K562 (cell line): ENCODE measurements at regions not wholly inside any gene's neighbourhood (a gene's known extent, or its start where the extent isn't known, plus 50 kb on each side); places are given as distances from the start of the nearest gene placed in this dataset.

ENCODE experiments used
- HDAC2 ChIP-seq: fragments of 450-650 bp; IDR thresholded peaks from 2 replicates; pipeline ENCODE4 v1.6.1; 2016; ENCODE audit warnings: mild to moderate bottlenecking
- HDAC3 ChIP-seq: fragments of 450-650 bp; IDR thresholded peaks from 2 replicates; pipeline ENCODE4 v1.6.1; 2018; ENCODE audit warnings: borderline replicate concordance, mild to moderate bottlenecking, moderate library complexity; ENCODE audit not compliant: partially characterized antibody
- HSF4 ChIP-seq: fragments of 250-450 bp; sonication (Bioruptor Pico); IDR thresholded peaks from 2 replicates; pipeline ENCODE4 v2.1.2; 2022; ENCODE audit warnings: mild to moderate bottlenecking, moderate library complexity, borderline replicate concordance
- JUND ChIP-seq, 2 experiments: IDR thresholded peaks; 2 replicates in 1 of 2; 3 replicates in 1 of 2; pipeline ENCODE4 v1.6.1; 2011; ENCODE audit warnings: borderline replicate concordance in 2 of 2, low read depth in 2 of 2, low read length in 2 of 2, improper control_type of control experiment in 1 of 2, missing biosample characterization in 1 of 2, missing genetic modification characterization in 1 of 2, missing genetic modification reagents in 1 of 2
- POLR2A ChIP-seq: fragments of 450-650 bp; conservative IDR thresholded peaks from 2 replicates; pipeline ENCODE4 v1.6.1; 2016
- SNRNP70 ChIP-seq: fragments of 200-400 bp; formaldehyde crosslinking; optimal IDR thresholded peaks from 2 replicates; pipeline ENCODE3; 2017; ENCODE audit warnings: low read depth, low read length
- TCF7L2 ChIP-seq: fragments of 150-350 bp; IDR thresholded peaks from 2 replicates; pipeline ENCODE4 v1.6.1; 2016; ENCODE audit warnings: low read depth, mild to moderate bottlenecking, low read length, moderate library complexity
- ZNF76 ChIP-seq: fragments of 250-450 bp; sonication (Bioruptor Pico); IDR thresholded peaks from 2 replicates; pipeline ENCODE4 v1.4.0; 2020; ENCODE audit warnings: mild to moderate bottlenecking, moderate library complexity, borderline replicate concordance
- ZNF79 ChIP-seq: fragments of 250-450 bp; sonication (Bioruptor Pico); IDR thresholded peaks from 2 replicates; pipeline ENCODE4 v1.4.0; 2020; ENCODE audit warnings: low read depth, mild to moderate bottlenecking, moderate library complexity
- TF ChIP-seq, protein P1 (sequence below): fragments of 450-650 bp; IDR thresholded peaks from 2 replicates; pipeline ENCODE4 v1.6.1; 2016; ENCODE audit warnings: low read depth
- TF ChIP-seq, protein P2 (sequence below): sonication (generic); formaldehyde crosslinking; IDR thresholded peaks from 2 replicates; pipeline ENCODE4 v1.8.0; 2023; ENCODE audit warnings: mild to moderate bottlenecking, missing genetic modification reagents
- TF ChIP-seq, protein P3 (sequence below): sonication (generic); formaldehyde crosslinking; IDR thresholded peaks from 2 replicates; pipeline ENCODE4 v1.8.1; 2023; ENCODE audit warnings: mild to moderate bottlenecking, missing genetic modification reagents

DNA sequence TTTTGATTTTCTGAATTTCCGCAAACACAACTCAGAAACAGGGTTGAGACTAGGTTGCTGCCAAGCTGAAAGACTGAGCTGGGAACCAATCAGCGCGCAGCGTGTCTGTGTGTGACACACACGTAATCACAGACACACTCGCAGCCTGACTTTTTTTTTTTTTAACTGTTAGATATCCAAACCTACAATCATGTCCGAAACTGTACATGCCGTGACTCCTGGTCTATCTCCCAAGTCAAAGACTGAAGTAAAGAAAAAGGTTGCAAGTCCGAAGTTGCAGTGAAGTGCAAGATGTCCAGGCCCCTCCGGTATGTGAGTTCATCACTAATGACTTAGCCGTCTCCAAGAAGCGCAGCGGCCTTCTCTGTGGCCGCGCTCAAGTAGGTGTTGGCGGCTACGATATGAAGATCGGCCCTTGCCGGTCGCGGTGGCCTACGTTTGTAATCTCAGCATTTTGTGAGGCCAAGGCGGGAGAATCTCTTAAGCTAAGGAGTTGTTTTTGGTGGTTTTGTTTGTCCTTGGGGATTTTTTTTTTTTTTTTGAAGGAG lies 108.2 kb downstream of the HFE start (continued):
- TF ChIP-seq JUND (IDR thresholded peaks at IDR 0.05; ENCODE audit: borderline replicate concordance, low read depth, low read length): no peak; the same call in 1 of the 2 replicates
- TF ChIP-seq JUND (tag; IDR thresholded peaks at IDR 0.05; ENCODE audit: borderline replicate concordance, low read depth, low read length): peak; percentile 47; the same call in 1 of the 3 replicates
- TF ChIP-seq TCF7L2: no peak
- TF ChIP-seq, protein P1, sequence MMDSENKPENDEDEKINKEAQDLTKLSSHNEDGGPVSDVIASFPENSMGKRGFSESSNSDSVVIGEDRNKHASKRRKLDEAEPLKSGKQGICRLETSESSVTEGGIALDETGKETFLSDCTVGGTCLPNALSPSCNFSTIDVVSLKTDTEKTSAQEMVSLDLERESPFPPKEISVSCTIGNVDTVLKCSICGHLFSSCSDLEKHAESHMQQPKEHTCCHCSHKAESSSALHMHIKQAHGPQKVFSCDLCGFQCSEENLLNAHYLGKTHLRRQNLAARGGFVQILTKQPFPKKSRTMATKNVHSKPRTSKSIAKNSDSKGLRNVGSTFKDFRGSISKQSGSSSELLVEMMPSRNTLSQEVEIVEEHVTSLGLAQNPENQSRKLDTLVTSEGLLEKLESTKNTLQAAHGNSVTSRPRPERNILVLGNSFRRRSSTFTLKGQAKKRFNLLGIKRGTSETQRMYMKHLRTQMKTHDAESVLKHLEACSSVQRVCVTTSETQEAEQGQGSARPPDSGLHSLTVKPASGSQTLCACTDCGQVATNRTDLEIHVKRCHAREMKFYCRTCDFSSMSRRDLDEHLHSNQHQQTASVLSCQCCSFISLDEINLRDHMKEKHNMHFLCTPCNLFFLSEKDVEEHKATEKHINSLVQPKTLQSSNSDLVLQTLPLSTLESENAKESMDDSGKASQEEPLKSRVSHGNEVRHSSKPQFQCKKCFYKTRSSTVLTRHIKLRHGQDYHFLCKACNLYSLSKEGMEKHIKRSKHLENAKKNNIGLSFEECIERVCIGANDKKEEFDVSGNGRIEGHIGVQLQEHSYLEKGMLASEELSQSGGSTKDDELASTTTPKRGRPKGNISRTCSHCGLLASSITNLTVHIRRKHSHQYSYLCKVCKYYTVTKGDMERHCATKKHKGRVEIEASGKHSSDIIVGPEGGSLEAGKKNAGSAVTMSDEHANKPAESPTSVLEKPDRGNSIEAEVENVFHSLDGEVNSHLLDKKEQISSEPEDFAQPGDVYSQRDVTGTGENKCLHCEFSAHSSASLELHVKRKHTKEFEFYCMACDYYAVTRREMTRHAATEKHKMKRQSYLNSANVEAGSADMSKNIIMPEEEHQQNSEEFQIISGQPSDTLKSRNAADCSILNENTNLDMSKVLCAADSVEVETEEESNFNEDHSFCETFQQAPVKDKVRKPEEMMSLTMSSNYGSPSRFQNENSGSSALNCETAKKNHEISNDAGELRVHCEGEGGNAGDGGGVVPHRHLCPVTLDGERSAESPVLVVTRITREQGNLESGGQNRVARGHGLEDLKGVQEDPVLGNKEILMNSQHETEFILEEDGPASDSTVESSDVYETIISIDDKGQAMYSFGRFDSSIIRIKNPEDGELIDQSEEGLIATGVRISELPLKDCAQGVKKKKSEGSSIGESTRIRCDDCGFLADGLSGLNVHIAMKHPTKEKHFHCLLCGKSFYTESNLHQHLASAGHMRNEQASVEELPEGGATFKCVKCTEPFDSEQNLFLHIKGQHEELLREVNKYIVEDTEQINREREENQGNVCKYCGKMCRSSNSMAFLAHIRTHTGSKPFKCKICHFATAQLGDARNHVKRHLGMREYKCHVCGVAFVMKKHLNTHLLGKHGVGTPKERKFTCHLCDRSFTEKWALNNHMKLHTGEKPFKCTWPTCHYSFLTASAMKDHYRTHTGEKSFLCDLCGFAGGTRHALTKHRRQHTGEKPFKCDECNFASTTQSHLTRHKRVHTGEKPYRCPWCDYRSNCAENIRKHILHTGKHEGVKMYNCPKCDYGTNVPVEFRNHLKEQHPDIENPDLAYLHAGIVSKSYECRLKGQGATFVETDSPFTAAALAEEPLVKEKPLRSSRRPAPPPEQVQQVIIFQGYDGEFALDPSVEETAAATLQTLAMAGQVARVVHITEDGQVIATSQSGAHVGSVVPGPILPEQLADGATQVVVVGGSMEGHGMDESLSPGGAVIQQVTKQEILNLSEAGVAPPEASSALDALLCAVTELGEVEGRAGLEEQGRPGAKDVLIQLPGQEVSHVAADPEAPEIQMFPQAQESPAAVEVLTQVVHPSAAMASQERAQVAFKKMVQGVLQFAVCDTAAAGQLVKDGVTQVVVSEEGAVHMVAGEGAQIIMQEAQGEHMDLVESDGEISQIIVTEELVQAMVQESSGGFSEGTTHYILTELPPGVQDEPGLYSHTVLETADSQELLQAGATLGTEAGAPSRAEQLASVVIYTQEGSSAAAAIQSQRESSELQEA: no peak
- 0 out of 2 replicates have a peak, but pooled peaks have one; percentile 35 for TF ChIP-seq HDAC2
- no peak for TF ChIP-seq HDAC3
- TF ChIP-seq POLR2A: peak; percentile 75
- TF ChIP-seq ZNF79: 0 out of 2 replicates have a peak, but pooled peaks have one; percentile 33
- TF ChIP-seq, protein P2, sequence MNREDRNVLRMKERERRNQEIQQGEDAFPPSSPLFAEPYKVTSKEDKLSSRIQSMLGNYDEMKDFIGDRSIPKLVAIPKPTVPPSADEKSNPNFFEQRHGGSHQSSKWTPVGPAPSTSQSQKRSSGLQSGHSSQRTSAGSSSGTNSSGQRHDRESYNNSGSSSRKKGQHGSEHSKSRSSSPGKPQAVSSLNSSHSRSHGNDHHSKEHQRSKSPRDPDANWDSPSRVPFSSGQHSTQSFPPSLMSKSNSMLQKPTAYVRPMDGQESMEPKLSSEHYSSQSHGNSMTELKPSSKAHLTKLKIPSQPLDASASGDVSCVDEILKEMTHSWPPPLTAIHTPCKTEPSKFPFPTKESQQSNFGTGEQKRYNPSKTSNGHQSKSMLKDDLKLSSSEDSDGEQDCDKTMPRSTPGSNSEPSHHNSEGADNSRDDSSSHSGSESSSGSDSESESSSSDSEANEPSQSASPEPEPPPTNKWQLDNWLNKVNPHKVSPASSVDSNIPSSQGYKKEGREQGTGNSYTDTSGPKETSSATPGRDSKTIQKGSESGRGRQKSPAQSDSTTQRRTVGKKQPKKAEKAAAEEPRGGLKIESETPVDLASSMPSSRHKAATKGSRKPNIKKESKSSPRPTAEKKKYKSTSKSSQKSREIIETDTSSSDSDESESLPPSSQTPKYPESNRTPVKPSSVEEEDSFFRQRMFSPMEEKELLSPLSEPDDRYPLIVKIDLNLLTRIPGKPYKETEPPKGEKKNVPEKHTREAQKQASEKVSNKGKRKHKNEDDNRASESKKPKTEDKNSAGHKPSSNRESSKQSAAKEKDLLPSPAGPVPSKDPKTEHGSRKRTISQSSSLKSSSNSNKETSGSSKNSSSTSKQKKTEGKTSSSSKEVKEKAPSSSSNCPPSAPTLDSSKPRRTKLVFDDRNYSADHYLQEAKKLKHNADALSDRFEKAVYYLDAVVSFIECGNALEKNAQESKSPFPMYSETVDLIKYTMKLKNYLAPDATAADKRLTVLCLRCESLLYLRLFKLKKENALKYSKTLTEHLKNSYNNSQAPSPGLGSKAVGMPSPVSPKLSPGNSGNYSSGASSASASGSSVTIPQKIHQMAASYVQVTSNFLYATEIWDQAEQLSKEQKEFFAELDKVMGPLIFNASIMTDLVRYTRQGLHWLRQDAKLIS: no peak; the same call in none of the 2 replicates
- TF ChIP-seq, protein P3, sequence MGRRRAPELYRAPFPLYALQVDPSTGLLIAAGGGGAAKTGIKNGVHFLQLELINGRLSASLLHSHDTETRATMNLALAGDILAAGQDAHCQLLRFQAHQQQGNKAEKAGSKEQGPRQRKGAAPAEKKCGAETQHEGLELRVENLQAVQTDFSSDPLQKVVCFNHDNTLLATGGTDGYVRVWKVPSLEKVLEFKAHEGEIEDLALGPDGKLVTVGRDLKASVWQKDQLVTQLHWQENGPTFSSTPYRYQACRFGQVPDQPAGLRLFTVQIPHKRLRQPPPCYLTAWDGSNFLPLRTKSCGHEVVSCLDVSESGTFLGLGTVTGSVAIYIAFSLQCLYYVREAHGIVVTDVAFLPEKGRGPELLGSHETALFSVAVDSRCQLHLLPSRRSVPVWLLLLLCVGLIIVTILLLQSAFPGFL (CRISPR knock-in tag): 0 out of 2 replicates have a peak, but pooled peaks have one; percentile 49
- no peak for TF ChIP-seq ZNF76
- peak; percentile 60 for TF ChIP-seq SNRNP70
- peak; percentile 13; the same call in 1 of the 2 replicates for TF ChIP-seq HSF4 (CRISPR knock-in tag)
